ENCODE measurements at regions not wholly inside any gene's neighbourhood (a gene's known extent, or its start where the extent isn't known, plus 50 kb on each side); places are given as distances from the start of the nearest gene placed in this dataset.
A peak's percentile ranks its signal among the peaks of the same experiment; 100 is the strongest.

DNA sequence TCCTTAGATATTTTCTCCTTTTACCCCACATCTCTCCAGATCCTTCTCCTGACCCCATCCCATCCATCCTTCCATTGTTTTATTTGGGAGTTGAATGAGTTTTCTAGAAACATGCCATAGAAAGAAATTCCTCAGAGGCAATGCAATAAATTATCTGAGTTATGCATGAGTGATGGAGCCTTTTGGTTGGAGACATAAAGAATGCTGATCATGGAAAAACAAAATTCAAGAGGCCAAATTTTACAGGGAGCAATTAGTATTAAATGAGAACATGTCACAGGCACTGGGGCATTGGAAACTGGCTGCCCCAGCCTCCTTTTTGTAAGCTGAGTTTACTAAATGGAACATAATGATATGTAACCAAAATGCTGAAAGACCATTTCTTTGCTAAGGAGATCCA lies 74.2 kb upstream of the LCLAT1 start:
- DNase-seq (ENCODE audit: low read depth), result no peak
- TF ChIP-seq, protein P1, sequence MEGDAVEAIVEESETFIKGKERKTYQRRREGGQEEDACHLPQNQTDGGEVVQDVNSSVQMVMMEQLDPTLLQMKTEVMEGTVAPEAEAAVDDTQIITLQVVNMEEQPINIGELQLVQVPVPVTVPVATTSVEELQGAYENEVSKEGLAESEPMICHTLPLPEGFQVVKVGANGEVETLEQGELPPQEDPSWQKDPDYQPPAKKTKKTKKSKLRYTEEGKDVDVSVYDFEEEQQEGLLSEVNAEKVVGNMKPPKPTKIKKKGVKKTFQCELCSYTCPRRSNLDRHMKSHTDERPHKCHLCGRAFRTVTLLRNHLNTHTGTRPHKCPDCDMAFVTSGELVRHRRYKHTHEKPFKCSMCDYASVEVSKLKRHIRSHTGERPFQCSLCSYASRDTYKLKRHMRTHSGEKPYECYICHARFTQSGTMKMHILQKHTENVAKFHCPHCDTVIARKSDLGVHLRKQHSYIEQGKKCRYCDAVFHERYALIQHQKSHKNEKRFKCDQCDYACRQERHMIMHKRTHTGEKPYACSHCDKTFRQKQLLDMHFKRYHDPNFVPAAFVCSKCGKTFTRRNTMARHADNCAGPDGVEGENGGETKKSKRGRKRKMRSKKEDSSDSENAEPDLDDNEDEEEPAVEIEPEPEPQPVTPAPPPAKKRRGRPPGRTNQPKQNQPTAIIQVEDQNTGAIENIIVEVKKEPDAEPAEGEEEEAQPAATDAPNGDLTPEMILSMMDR (IDR thresholded peaks at IDR 0.05; ENCODE audit: insufficient read depth, low read depth, low read length), result no peak
- CTCF ChIA-PET, result interaction anchor here (0.9 to 1.3 kb wide), 4 partner anchors 164 to 339 kb away, joined by 3 to 5 read pairs (median 4); no protein-coding TSS in a partner anchor
- H3K4me3 ChIP-seq (ENCODE audit: low read depth, low read length), result no peak overlapping the region
- POLR2A ChIA-PET, result interaction anchor here (1.1 kb wide), 1 partner anchor 36 kb away, joined by 4 read pairs; no protein-coding TSS in a partner anchor
- no peaks in the 10 kb centered on the region for H3K36me3 ChIP-seq (ENCODE audit: control insufficient read depth, insufficient read depth, low read length)
- no peaks in the 10 kb centered on the region for H3K27me3 ChIP-seq (ENCODE audit: control insufficient read depth, insufficient read depth, low read length)

DNA sequence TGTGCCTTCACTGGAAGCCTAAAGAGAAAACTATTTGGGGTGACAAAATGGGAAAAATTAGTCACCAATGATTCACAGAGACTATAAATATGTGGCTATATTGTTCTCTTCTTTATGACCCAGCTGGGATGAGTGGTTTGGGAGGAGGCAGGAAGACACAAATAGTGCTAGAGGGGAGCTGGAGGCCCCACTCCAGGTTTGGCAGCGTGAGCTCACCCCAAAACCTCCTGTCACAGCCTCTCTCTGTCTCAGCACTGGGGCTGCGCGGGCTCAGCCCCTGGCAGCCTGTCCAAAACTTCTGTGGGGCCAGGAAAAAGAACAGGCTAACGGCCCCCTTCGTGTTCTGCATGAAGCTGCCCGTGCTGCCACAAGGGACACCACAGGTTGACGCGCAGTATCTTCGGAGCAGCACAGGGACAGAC lies 73.2 kb upstream of the LCLAT1 start:
- ChIA-PET CTCF (interaction anchor here (0.7 to 1.3 kb wide), 6 partner anchors 103 to 338 kb away, joined by 3 to 5 read pairs (median 4); partner anchors contain the start of gene LBH), POLR2A (interaction anchor here (0.7 to 1.1 kb wide), 3 partner anchors 34 to 73 kb away, joined by 3 to 5 read pairs (median 4); no protein-coding TSS in a partner anchor)
- DNase-seq (ENCODE audit: low read depth), result peak; percentile 41
- TF ChIP-seq, protein P1 (IDR thresholded peaks at IDR 0.05; ENCODE audit: insufficient read depth, low read depth, low read length), result peak; percentile 24; the same call in 1 of the 2 replicates
- Histone ChIP-seq H3K27me3 (ENCODE audit: control insufficient read depth, insufficient read depth, low read length) (no peaks in the 10 kb centered on the region), H3K36me3 (ENCODE audit: control insufficient read depth, insufficient read depth, low read length) (no peaks in the 10 kb centered on the region), H3K4me3 (ENCODE audit: low read depth, low read length) (no peak overlapping the region)

DNA sequence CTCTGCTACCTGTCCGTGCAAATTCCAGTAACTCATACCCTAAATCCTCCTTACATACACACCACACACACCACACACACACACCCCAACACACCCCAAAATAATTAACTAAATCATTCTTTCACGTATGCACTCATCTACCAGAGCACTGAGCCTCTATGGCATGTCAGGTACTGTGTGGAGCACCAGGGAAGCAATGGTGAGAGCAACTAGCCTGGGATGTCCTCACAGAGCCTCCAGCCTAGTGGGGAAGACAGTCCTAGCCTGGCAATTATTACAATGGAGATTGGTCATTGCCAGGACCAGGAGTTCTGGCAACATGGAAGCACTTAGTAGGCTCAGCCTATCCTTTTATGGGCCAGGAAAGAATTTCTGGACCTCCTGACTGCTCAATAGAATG lies 72.7 kb upstream of the LCLAT1 start:
- POLR2A ChIA-PET, result interaction anchor here (0.9 kb wide), 1 partner anchor 73 kb away, joined by 3 read pairs; no protein-coding TSS in a partner anchor
- no peaks in the 10 kb centered on the region for H3K36me3 ChIP-seq (ENCODE audit: control insufficient read depth, insufficient read depth, low read length)
- no peak overlapping the region for H3K4me3 ChIP-seq (ENCODE audit: low read depth, low read length)
- DNase-seq (ENCODE audit: low read depth), result no peak
- CTCF ChIA-PET, result interaction anchor here (0.6 to 1.6 kb wide), 5 partner anchors 10 to 213 kb away, joined by 3 to 7 read pairs (median 4); partner anchors contain the start of gene LBH
- no peaks in the 10 kb centered on the region for H3K27me3 ChIP-seq (ENCODE audit: control insufficient read depth, insufficient read depth, low read length)
- TF ChIP-seq, protein P1 (IDR thresholded peaks at IDR 0.05; ENCODE audit: insufficient read depth, low read depth, low read length), result no peak

DNA sequence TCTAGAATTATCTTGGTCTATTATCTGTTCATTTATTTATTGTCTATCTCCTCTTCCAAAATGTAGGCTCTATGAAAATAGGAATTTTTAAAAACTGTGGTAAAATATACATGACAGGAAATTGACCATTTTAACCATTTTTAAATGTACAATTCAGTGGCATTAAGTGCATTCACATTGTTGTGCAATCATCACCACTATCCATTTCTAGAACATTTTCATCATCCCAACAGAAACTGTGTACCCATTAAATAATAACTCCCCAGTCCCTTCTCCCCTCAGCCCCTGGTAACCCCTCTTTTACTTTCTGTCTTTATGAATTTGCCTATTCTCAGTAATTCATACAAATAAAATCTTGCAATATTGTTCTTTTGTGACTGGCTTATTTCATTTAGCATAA lies 71.1 kb upstream of the LCLAT1 start:
- no peak overlapping the region for H3K4me3 ChIP-seq (ENCODE audit: low read depth, low read length)
- H3K27me3 ChIP-seq (ENCODE audit: control insufficient read depth, insufficient read depth, low read length), result no peaks in the 10 kb centered on the region
- DNase-seq (ENCODE audit: low read depth), result no peak
- H3K36me3 ChIP-seq (ENCODE audit: control insufficient read depth, insufficient read depth, low read length), result no peaks in the 10 kb centered on the region
- ChIA-PET CTCF (interaction anchor here (0.8 to 1.6 kb wide), 2 partner anchors 9 to 44 kb away, joined by 3 to 7 read pairs; no protein-coding TSS in a partner anchor), POLR2A (no interaction called here)
- TF ChIP-seq, protein P1 (IDR thresholded peaks at IDR 0.05; ENCODE audit: insufficient read depth, low read depth, low read length), result no peak

DNA sequence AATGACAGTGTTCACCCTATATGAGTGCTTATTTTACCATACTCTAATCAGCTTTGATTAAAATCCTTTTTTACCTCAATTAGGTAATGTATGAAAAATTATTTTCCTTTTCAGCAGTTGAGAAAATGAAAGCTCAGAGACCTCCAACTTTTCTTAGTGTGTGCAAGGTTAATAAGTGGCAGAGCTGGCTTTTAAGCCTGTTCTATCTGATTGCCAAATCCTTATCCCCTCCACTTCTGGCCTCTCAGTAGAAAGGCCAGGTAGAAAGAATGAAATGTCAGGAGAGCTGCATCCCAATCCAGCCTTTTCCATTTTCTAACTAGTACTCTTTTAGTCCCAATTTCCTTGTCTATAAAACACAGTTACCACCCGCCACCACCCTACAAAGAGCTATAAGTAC lies 67.6 kb upstream of the LCLAT1 start:
- ChIA-PET POLR2A (no interaction called here), CTCF (no interaction called here)
- TF ChIP-seq, protein P1 (IDR thresholded peaks at IDR 0.05; ENCODE audit: insufficient read depth, low read depth, low read length), result no peak

More for the DNA sequence above, 67.6 kb upstream of the LCLAT1 start:
- Histone ChIP-seq H3K36me3 (ENCODE audit: control insufficient read depth, insufficient read depth, low read length) (no peaks in the 10 kb centered on the region), H3K27me3 (ENCODE audit: control insufficient read depth, insufficient read depth, low read length) (no peaks in the 10 kb centered on the region; the same call in 1 of the 2 replicates), H3K4me3 (ENCODE audit: low read depth, low read length) (no peak overlapping the region)
- DNase-seq (ENCODE audit: low read depth), result no peak
